Suprapubic skin (tissue), 3 donors: ENCODE measurements at regions not wholly inside any gene's neighbourhood (a gene's known extent, or its start where the extent isn't known, plus 50 kb on each side); places are given as distances from the start of the nearest gene placed in this dataset.

Experiments used
- CTCF ChIP-seq, 2 donors: fragments of 200-600 bp in 1 of 2; fragments of 450-650 bp in 1 of 2; sonication (generic) in 1 of 2; IDR thresholded peaks; one replicate each; pipeline ENCODE4 v1.5.1; 2016 to 2019; ENCODE audit warnings: antibody characterized with exemption in 2 of 2, mild to moderate bottlenecking in 1 of 2, moderate library complexity in 1 of 2
- POLR2A ChIP-seq, 2 donors: fragments of 450-650 bp; IDR thresholded peaks; one replicate each; pipeline ENCODE4 v1.6.1; 2017; ENCODE audit warnings: antibody characterized with exemption in 2 of 2, mild to moderate bottlenecking in 2 of 2, moderate library complexity in 2 of 2

- no peak for TF ChIP-seq CTCF (IDR thresholded peaks at IDR 0.05)
- TF ChIP-seq POLR2A (IDR thresholded peaks at IDR 0.05): no peak
Observed at GRCh38 chr5:58353992-58354391, 105.9 kb downstream of the PLK2 start.
